Prostate gland (tissue), 2 donors: ENCODE measurements at regions not wholly inside any gene's neighbourhood (a gene's known extent, or its start where the extent isn't known, plus 50 kb on each side); places are given as distances from the start of the nearest gene placed in this dataset.

Experiments
- POLR2A ChIP-seq: fragments of 450-650 bp; IDR thresholded peaks from one replicate; pipeline ENCODE4 v1.6.1; 2016; ENCODE audit warnings: antibody characterized with exemption, mild to moderate bottlenecking
- POLR2AphosphoS5 ChIP-seq: sonication (generic); formaldehyde crosslinking; IDR thresholded peaks from one replicate; pipeline ENCODE4 v1.6.1; 2017; ENCODE audit warnings: antibody characterized with exemption
- TF ChIP-seq, protein P1 (sequence below), 4 experiments: fragments of 200-600 bp in 2 of 4; fragments of 450-650 bp in 2 of 4; sonication (generic) in 2 of 4; IDR thresholded peaks; 1 replicate in 3 of 4; 2 replicates in 1 of 4; pipeline ENCODE4 v1.5.1; 2016 to 2019; ENCODE audit warnings: antibody characterized with exemption in 4 of 4, mild to moderate bottlenecking in 2 of 4, moderate library complexity in 2 of 4

GRCh38 chr14:86334355-86334754 is 804.4 kb downstream of the FLRT2 start:
- TF ChIP-seq, protein P1, sequence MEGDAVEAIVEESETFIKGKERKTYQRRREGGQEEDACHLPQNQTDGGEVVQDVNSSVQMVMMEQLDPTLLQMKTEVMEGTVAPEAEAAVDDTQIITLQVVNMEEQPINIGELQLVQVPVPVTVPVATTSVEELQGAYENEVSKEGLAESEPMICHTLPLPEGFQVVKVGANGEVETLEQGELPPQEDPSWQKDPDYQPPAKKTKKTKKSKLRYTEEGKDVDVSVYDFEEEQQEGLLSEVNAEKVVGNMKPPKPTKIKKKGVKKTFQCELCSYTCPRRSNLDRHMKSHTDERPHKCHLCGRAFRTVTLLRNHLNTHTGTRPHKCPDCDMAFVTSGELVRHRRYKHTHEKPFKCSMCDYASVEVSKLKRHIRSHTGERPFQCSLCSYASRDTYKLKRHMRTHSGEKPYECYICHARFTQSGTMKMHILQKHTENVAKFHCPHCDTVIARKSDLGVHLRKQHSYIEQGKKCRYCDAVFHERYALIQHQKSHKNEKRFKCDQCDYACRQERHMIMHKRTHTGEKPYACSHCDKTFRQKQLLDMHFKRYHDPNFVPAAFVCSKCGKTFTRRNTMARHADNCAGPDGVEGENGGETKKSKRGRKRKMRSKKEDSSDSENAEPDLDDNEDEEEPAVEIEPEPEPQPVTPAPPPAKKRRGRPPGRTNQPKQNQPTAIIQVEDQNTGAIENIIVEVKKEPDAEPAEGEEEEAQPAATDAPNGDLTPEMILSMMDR (IDR thresholded peaks at IDR 0.05): no peak
- TF ChIP-seq POLR2A: no peak
- no peak for TF ChIP-seq POLR2AphosphoS5
